HCT116 (cell line): ENCODE measurements at regions not wholly inside any gene's neighbourhood (a gene's known extent, or its start where the extent isn't known, plus 50 kb on each side); places are given as distances from the start of the nearest gene placed in this dataset.

ENCODE experiments used
- ATAC-seq: fragments of 200-7000 bp; cut with Tn5 transposase; 2 replicates; pipeline ENCODE4 v1.9.1; 2020; ENCODE audit warnings: mild to moderate bottlenecking, moderate library complexity
- BruUV-seq: library from RNA; stranded (reverse); fragments of 400-500 nt; replicated peaks from 2 replicates; lab custom pipeline; 2021; lab: Mats Ljungman, UMichigan
- CTCF ChIA-PET: fragments of 300-600 bp; sonication (Branson Sonifier 250); formaldehyde crosslinking; loops from one replicate; lab custom pipeline; 2021; ENCODE audit warnings: antibody characterized with exemption; lab: Charles Lee
- POLR2A ChIA-PET: fragments of 300-600, 350-600 bp; sonication (Branson Sonifier 250); formaldehyde crosslinking; loops from one replicate; lab custom pipeline; 2021; ENCODE audit warnings: antibody characterized with exemption; lab: Charles Lee
- RAD21 ChIA-PET, 2 experiments: fragments of 300-600 bp; sonication (Branson Sonifier 250); formaldehyde crosslinking; loops; one replicate each; lab custom pipeline; 2023; ENCODE audit warnings: low total read pairs in 2 of 2; ENCODE audit not compliant: uncharacterized antibody in 2 of 2, unreplicated experiment in 2 of 2, low non-redundant PET in 1 of 2; lab: Charles Lee
- DNase-seq: peaks from one replicate; pipeline ENCODE4 v3.0.0-alpha.2; 2010; ENCODE audit warnings: low read depth, low spot score
- H2AFZ ChIP-seq: fragments of 200-600 bp; shearing (Covaris generic), sonication (generic); 2 replicates; pipeline ENCODE4 v1.6.1; 2017; ENCODE audit warnings: low read depth, mixed run types, mixed read lengths, antibody characterized with exemption, low read length; ENCODE audit not compliant: poor library complexity, severe bottlenecking
- H3K27ac ChIP-seq: 2 replicates; pipeline ENCODE4 v1.5.1; 2012; ENCODE audit warnings: low read depth, low read length
- H3K27me3 ChIP-seq: fragments of 200-600 bp; sonication (generic); 2 replicates; pipeline ENCODE4 v1.6.1; 2016; ENCODE audit warnings: mixed run types, low read length, mixed read lengths; ENCODE audit not compliant: insufficient read depth
- H3K36me3 ChIP-seq, 2 experiments: fragments of 200-500 bp in 1 of 2; fragments of 200-600 bp in 1 of 2; sonication (Bioruptor generic) in 1 of 2; sonication (generic) in 1 of 2; 2 replicates each; pipeline versions ENCODE4 v1.5.1 to v1.6.1; 2014 to 2016; ENCODE audit warnings: low read length in 2 of 2, inconsistent platforms in 1 of 2, mixed read lengths in 1 of 2, mixed run types in 1 of 2; ENCODE audit not compliant: insufficient read depth in 2 of 2, control insufficient read depth in 1 of 2
- H3K4me1 ChIP-seq, 2 experiments: fragments of 200-600 bp in 1 of 2; sonication (generic) in 1 of 2; 2 replicates each; pipeline versions ENCODE4 v1.5.1 to v1.6.1; 2012 to 2017; ENCODE audit warnings: low read length in 2 of 2, inconsistent platforms in 1 of 2, mild to moderate bottlenecking in 1 of 2, mixed read lengths in 1 of 2, mixed run types in 1 of 2, moderate library complexity in 1 of 2; ENCODE audit not compliant: insufficient read depth in 2 of 2, control insufficient read depth in 1 of 2
- H3K4me2 ChIP-seq: fragments of 200-600 bp; sonication (generic); 2 replicates; pipeline ENCODE4 v1.6.1; 2017; ENCODE audit warnings: mixed run types, low read length, mixed read lengths
- H3K4me3 ChIP-seq, 2 experiments: fragments of 200-600 bp in 1 of 2; sonication (generic) in 1 of 2; replicated peaks in 1 of 2; 2 replicates each; pipeline ENCODE4 v1.5.1; 2011 to 2016; ENCODE audit warnings: low read length in 2 of 2, control low read depth in 1 of 2, low read depth in 1 of 2, mild to moderate bottlenecking in 1 of 2, mixed read lengths in 1 of 2, mixed run types in 1 of 2
- H3K79me2 ChIP-seq: fragments of 200-600 bp; sonication (generic); 2 replicates; pipeline ENCODE4 v1.6.1; 2017; ENCODE audit warnings: mild to moderate bottlenecking, mixed run types, low read length, moderate library complexity, mixed read lengths; ENCODE audit not compliant: insufficient read depth
- H3K9ac ChIP-seq: fragments of 200-600 bp; sonication (generic); 2 replicates; pipeline ENCODE4 v1.6.1; 2016; ENCODE audit warnings: low read length, mixed read lengths
- H3K9me2 ChIP-seq: fragments of 200-600 bp; sonication (generic), shearing (Covaris generic); 2 replicates; pipeline ENCODE4 v1.6.1; 2017; ENCODE audit warnings: mixed run types, mild to moderate bottlenecking, moderate library complexity; ENCODE audit not compliant: insufficient read depth
- H3K9me3 ChIP-seq, 2 experiments: fragments of 200-500 bp in 1 of 2; fragments of 200-600 bp in 1 of 2; sonication (Bioruptor generic) in 1 of 2; sonication (generic) in 1 of 2; 2 replicates each; pipeline ENCODE4 v1.6.1; 2014 to 2017; ENCODE audit warnings: low read length in 2 of 2, mixed read lengths in 2 of 2, inconsistent platforms in 1 of 2, low read depth in 1 of 2, mild to moderate bottlenecking in 1 of 2, mixed run types in 1 of 2, moderate library complexity in 1 of 2; ENCODE audit not compliant: control insufficient read depth in 1 of 2, insufficient read depth in 1 of 2
- H4K20me1 ChIP-seq: fragments of 200-600 bp; sonication (generic), shearing (Covaris generic); 2 replicates; pipeline ENCODE4 v1.6.1; 2017; ENCODE audit warnings: mixed run types, mild to moderate bottlenecking, moderate library complexity; ENCODE audit not compliant: insufficient read depth
- JUND ChIP-seq: IDR thresholded peaks from 2 replicates; pipeline ENCODE4 v1.6.1; 2012
- POLR2A ChIP-seq: IDR thresholded peaks from 2 replicates; pipeline ENCODE4 v1.7.0; 2011; ENCODE audit warnings: borderline replicate concordance; ENCODE audit not compliant: insufficient read depth, insufficient read length; ENCODE audit errors: extremely low read depth
- RAD21 ChIP-seq: IDR thresholded peaks from 2 replicates; pipeline ENCODE4 v1.6.1; 2012; ENCODE audit warnings: low read depth, mild to moderate bottlenecking
- TCF7L2 ChIP-seq: IDR thresholded peaks from 2 replicates; pipeline ENCODE4 v1.7.0; 2011; ENCODE audit warnings: borderline replicate concordance, inconsistent platforms; ENCODE audit not compliant: insufficient read depth, insufficient read length; ENCODE audit errors: extremely low read depth
- YY1 ChIP-seq: IDR thresholded peaks from 2 replicates; pipeline ENCODE4 v1.6.1; 2011; ENCODE audit warnings: low read length, low read depth, moderate library complexity, mild to moderate bottlenecking; ENCODE audit not compliant: insufficient replicate concordance; ENCODE audit errors: extremely low read depth
- intact Hi-C: fragments of 100-400 bp; cut with micrococcal nuclease; formaldehyde crosslinking; loops from 2 replicates; pipeline ENCODE4 v1.10.0; 2022
- TF ChIP-seq, protein P1 (sequence below): IDR thresholded peaks from 2 replicates; pipeline ENCODE4 v1.6.1; 2012; ENCODE audit warnings: low read depth
- TF ChIP-seq, protein P2 (sequence below), 3 experiments: fragments of 200-600 bp in 1 of 3; sonication (generic) in 1 of 3; IDR thresholded peaks in 2 of 3; conservative IDR thresholded peaks in 1 of 3; 2 replicates each; pipeline ENCODE4 v1.5.1; 2012 to 2017; ENCODE audit warnings: low read depth in 2 of 3, low read length in 2 of 3, antibody characterized with exemption in 1 of 3, borderline replicate concordance in 1 of 3, control low read depth in 1 of 3, mild to moderate bottlenecking in 1 of 3, mixed read lengths in 1 of 3, mixed run types in 1 of 3, moderate library complexity in 1 of 3; ENCODE audit not compliant: insufficient read depth in 1 of 3

GRCh38 chr13:76707360-76707759, 178.8 kb downstream of the KCTD12 start:
- Histone ChIP-seq H2AFZ (no peak overlapping the region), H3K4me2 (no peak overlapping the region), H3K4me1 (no peaks in the 10 kb centered on the region), H3K4me3 (no peak overlapping the region), H3K36me3 (no peaks in the 10 kb centered on the region), H3K79me2 (no peaks in the 10 kb centered on the region), H3K9me3 (no peaks in the 10 kb centered on the region), H3K9ac (no peak overlapping the region), H3K27ac (no peak overlapping the region), H4K20me1 (no peaks in the 10 kb centered on the region), H3K27me3 (no peaks in the 10 kb centered on the region), H3K9me2 (no peaks in the 10 kb centered on the region)
- no peak for ATAC-seq
- intact Hi-C loops: no loop called here
- no peak for DNase-seq
- ChIA-PET POLR2A (no interaction called here), RAD21 (no interaction called here), CTCF (no interaction called here)
- BruUV-seq: no TSS peak
- TF ChIP-seq TCF7L2 (no peak), YY1 (no peak), POLR2A (no peak), RAD21 (no peak), JUND (no peak)
- TF ChIP-seq, protein P1, sequence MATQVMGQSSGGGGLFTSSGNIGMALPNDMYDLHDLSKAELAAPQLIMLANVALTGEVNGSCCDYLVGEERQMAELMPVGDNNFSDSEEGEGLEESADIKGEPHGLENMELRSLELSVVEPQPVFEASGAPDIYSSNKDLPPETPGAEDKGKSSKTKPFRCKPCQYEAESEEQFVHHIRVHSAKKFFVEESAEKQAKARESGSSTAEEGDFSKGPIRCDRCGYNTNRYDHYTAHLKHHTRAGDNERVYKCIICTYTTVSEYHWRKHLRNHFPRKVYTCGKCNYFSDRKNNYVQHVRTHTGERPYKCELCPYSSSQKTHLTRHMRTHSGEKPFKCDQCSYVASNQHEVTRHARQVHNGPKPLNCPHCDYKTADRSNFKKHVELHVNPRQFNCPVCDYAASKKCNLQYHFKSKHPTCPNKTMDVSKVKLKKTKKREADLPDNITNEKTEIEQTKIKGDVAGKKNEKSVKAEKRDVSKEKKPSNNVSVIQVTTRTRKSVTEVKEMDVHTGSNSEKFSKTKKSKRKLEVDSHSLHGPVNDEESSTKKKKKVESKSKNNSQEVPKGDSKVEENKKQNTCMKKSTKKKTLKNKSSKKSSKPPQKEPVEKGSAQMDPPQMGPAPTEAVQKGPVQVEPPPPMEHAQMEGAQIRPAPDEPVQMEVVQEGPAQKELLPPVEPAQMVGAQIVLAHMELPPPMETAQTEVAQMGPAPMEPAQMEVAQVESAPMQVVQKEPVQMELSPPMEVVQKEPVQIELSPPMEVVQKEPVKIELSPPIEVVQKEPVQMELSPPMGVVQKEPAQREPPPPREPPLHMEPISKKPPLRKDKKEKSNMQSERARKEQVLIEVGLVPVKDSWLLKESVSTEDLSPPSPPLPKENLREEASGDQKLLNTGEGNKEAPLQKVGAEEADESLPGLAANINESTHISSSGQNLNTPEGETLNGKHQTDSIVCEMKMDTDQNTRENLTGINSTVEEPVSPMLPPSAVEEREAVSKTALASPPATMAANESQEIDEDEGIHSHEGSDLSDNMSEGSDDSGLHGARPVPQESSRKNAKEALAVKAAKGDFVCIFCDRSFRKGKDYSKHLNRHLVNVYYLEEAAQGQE: no peak
- TF ChIP-seq, protein P2, sequence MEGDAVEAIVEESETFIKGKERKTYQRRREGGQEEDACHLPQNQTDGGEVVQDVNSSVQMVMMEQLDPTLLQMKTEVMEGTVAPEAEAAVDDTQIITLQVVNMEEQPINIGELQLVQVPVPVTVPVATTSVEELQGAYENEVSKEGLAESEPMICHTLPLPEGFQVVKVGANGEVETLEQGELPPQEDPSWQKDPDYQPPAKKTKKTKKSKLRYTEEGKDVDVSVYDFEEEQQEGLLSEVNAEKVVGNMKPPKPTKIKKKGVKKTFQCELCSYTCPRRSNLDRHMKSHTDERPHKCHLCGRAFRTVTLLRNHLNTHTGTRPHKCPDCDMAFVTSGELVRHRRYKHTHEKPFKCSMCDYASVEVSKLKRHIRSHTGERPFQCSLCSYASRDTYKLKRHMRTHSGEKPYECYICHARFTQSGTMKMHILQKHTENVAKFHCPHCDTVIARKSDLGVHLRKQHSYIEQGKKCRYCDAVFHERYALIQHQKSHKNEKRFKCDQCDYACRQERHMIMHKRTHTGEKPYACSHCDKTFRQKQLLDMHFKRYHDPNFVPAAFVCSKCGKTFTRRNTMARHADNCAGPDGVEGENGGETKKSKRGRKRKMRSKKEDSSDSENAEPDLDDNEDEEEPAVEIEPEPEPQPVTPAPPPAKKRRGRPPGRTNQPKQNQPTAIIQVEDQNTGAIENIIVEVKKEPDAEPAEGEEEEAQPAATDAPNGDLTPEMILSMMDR (IDR thresholded peaks at IDR 0.05 in 2 of 3, conservative IDR thresholded peaks at IDR 0.05 in 1 of 3; ENCODE audit: borderline replicate concordance in 1 of 3, insufficient read depth in 1 of 3, low read depth in 2 of 3, low read length in 2 of 3): no peak
